ENCODE measurements at regions not wholly inside any gene's neighbourhood (a gene's known extent, or its start where the extent isn't known, plus 50 kb on each side); places are given as distances from the start of the nearest gene placed in this dataset.

- TF ChIP-seq CTCF (IDR thresholded peaks at IDR 0.05) (no peak), POLR2A (IDR thresholded peaks at IDR 0.05) (no peak)
These were observed 316.3 kb downstream of the SLC6A15 start for GRCh38 chr12:84596266-84596665.
